WTC11 (cell line): ENCODE measurements at regions not wholly inside any gene's neighbourhood (a gene's known extent, or its start where the extent isn't known, plus 50 kb on each side); places are given as distances from the start of the nearest gene placed in this dataset.

Experiments
- SMAD3 ChIP-seq: sonication (generic); formaldehyde crosslinking; IDR thresholded peaks from 2 replicates; pipeline ENCODE4 v1.8.0; 2022; ENCODE audit warnings: missing genetic modification reagents, mild to moderate bottlenecking, borderline replicate concordance
- TF ChIP-seq, protein P1 (sequence below): fragments of 200-600 bp; IDR thresholded peaks from 2 replicates; pipeline ENCODE4 v1.8.0; 2022; ENCODE audit warnings: antibody characterized with exemption
- TF ChIP-seq, protein P2 (sequence below): sonication (generic); formaldehyde crosslinking; IDR thresholded peaks from 2 replicates; pipeline ENCODE4 v1.8.0; 2023; ENCODE audit warnings: missing genetic modification reagents, mild to moderate bottlenecking, borderline replicate concordance
- TF ChIP-seq, protein P3 (sequence below): fragments of 250-450 bp; sonication (Bioruptor Pico); IDR thresholded peaks from 2 replicates; pipeline ENCODE4 v1.9.0; 2021; ENCODE audit warnings: mild to moderate bottlenecking

DNA sequence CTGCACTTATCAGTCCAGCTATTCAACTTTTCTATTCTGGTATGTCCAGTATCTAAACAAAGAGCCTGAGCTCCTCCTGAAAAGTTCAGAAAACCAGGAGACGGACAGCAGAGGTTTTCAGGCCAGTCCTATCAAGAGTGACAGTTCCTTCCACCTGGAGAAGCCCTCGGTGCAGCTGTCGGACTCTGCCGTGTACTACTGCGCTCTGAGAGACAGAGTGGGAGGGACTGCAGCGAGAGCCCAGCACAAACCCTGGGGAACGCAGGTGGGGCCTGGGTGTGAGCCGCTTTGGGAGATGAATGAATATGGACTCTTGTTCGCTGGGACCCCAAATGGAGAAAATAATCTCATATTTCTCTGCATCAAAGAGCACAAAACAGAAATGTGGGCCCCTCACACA lies 329.8 kb upstream of the OR4E1 start:
- TF ChIP-seq, protein P1, sequence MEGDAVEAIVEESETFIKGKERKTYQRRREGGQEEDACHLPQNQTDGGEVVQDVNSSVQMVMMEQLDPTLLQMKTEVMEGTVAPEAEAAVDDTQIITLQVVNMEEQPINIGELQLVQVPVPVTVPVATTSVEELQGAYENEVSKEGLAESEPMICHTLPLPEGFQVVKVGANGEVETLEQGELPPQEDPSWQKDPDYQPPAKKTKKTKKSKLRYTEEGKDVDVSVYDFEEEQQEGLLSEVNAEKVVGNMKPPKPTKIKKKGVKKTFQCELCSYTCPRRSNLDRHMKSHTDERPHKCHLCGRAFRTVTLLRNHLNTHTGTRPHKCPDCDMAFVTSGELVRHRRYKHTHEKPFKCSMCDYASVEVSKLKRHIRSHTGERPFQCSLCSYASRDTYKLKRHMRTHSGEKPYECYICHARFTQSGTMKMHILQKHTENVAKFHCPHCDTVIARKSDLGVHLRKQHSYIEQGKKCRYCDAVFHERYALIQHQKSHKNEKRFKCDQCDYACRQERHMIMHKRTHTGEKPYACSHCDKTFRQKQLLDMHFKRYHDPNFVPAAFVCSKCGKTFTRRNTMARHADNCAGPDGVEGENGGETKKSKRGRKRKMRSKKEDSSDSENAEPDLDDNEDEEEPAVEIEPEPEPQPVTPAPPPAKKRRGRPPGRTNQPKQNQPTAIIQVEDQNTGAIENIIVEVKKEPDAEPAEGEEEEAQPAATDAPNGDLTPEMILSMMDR: no peak
- TF ChIP-seq, protein P2, sequence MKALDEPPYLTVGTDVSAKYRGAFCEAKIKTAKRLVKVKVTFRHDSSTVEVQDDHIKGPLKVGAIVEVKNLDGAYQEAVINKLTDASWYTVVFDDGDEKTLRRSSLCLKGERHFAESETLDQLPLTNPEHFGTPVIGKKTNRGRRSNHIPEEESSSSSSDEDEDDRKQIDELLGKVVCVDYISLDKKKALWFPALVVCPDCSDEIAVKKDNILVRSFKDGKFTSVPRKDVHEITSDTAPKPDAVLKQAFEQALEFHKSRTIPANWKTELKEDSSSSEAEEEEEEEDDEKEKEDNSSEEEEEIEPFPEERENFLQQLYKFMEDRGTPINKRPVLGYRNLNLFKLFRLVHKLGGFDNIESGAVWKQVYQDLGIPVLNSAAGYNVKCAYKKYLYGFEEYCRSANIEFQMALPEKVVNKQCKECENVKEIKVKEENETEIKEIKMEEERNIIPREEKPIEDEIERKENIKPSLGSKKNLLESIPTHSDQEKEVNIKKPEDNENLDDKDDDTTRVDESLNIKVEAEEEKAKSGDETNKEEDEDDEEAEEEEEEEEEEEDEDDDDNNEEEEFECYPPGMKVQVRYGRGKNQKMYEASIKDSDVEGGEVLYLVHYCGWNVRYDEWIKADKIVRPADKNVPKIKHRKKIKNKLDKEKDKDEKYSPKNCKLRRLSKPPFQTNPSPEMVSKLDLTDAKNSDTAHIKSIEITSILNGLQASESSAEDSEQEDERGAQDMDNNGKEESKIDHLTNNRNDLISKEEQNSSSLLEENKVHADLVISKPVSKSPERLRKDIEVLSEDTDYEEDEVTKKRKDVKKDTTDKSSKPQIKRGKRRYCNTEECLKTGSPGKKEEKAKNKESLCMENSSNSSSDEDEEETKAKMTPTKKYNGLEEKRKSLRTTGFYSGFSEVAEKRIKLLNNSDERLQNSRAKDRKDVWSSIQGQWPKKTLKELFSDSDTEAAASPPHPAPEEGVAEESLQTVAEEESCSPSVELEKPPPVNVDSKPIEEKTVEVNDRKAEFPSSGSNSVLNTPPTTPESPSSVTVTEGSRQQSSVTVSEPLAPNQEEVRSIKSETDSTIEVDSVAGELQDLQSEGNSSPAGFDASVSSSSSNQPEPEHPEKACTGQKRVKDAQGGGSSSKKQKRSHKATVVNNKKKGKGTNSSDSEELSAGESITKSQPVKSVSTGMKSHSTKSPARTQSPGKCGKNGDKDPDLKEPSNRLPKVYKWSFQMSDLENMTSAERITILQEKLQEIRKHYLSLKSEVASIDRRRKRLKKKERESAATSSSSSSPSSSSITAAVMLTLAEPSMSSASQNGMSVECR (CRISPR knock-in tag): no peak
- TF ChIP-seq SMAD3 (CRISPR knock-in tag): no peak
- TF ChIP-seq, protein P3, sequence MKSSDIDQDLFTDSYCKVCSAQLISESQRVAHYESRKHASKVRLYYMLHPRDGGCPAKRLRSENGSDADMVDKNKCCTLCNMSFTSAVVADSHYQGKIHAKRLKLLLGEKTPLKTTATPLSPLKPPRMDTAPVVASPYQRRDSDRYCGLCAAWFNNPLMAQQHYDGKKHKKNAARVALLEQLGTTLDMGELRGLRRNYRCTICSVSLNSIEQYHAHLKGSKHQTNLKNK (CRISPR knock-in tag): no peak
